ENCODE measurements at regions not wholly inside any gene's neighbourhood (a gene's known extent, or its start where the extent isn't known, plus 50 kb on each side); places are given as distances from the start of the nearest gene placed in this dataset.

DNA sequence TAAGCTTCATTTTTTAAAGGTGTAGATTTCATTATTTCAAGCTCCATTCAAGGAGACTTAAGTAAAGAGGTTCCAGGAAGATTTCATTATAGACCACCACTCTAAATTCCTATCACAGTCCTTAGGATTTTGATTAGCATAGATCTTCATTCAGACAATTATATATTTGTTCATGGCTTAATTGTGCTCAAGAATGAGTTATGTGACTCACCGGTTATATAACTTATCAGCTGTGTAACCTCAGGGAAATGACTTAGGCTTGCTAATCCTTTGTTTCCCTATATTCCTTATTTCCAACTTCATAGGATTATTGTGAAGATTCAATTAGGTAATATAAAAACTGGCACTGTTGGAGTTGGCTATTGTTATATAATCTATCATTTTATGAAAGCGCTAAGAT, 632.8 kb upstream of the SPRY2 start:
- H3K4me3 ChIP-seq (ENCODE audit: low read depth, low read length): no peak overlapping the region
- DNase-seq (ENCODE audit: low read depth): no peak
- TF ChIP-seq, protein P1, sequence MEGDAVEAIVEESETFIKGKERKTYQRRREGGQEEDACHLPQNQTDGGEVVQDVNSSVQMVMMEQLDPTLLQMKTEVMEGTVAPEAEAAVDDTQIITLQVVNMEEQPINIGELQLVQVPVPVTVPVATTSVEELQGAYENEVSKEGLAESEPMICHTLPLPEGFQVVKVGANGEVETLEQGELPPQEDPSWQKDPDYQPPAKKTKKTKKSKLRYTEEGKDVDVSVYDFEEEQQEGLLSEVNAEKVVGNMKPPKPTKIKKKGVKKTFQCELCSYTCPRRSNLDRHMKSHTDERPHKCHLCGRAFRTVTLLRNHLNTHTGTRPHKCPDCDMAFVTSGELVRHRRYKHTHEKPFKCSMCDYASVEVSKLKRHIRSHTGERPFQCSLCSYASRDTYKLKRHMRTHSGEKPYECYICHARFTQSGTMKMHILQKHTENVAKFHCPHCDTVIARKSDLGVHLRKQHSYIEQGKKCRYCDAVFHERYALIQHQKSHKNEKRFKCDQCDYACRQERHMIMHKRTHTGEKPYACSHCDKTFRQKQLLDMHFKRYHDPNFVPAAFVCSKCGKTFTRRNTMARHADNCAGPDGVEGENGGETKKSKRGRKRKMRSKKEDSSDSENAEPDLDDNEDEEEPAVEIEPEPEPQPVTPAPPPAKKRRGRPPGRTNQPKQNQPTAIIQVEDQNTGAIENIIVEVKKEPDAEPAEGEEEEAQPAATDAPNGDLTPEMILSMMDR (IDR thresholded peaks at IDR 0.05; ENCODE audit: low read depth, low read length): no peak
- no peak for TF ChIP-seq MYC (IDR thresholded peaks at IDR 0.05; ENCODE audit: low read depth, low read length)
- TF ChIP-seq POLR2A (IDR thresholded peaks at IDR 0.05; ENCODE audit: extremely low read depth, insufficient read length): no peak

DNA sequence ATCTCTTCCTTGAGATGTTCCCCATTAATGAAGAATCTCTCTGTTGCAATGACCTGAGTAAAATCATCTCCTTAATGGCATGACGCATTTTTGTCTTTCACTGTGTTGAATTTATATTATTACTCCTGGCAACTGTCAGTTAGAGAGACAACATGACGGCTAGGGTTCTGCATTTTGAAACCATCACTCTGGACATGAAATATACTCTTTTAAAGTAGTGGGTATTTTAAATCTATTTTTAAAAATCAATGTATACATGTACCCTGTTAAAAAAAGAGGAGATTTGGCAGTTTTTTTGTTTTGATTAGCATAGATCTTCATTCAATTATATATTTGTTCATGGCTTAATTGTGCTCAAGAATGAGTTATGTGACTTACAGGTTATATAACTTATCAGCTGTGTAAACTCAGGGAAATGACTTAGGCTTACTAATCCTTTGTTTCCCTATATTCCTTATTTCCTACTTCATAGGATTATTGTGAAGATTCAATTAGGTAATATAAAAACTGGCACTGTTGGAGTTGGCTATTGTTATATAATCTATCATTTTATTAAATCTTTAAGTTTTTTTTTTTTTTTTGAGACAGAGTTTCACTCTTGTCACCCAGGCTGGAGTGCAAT, 632.0 kb upstream of the SPRY2 start:
- H3K4me3 ChIP-seq (ENCODE audit: low read depth, low read length): no peak overlapping the region
- TF ChIP-seq MYC (IDR thresholded peaks at IDR 0.05; ENCODE audit: low read depth, low read length) (no peak), POLR2A (IDR thresholded peaks at IDR 0.05; ENCODE audit: extremely low read depth, insufficient read length) (no peak)
- TF ChIP-seq, protein P1 (IDR thresholded peaks at IDR 0.05; ENCODE audit: low read depth, low read length): no peak
- TF ChIP-seq, protein P2, sequence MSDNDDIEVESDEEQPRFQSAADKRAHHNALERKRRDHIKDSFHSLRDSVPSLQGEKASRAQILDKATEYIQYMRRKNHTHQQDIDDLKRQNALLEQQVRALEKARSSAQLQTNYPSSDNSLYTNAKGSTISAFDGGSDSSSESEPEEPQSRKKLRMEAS (IDR thresholded peaks at IDR 0.05; ENCODE audit: low read depth, low read length): no peak
- DNase-seq (ENCODE audit: low read depth): no peak

DNA sequence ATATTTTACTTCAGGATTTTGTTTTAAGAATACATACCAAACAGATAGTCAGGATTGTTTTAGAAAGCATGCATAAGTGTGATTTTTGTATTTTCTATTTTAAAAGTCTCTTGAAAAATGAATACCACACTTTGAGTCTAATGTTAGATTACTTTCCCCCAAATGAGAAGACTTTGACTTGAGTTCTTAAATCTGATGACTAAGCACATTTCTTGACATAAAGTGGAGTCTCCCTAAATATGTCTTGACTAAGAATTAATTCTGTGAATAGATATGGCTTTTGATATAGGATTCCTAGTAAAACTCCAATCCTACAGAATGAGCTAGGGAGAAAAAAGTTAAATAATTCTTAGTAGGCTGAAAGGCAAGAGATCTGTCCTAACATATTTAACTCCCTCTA, 624.2 kb upstream of the SPRY2 start:
- H3K4me3 ChIP-seq (ENCODE audit: low read depth, low read length): no peak overlapping the region
- TF ChIP-seq, protein P1 (IDR thresholded peaks at IDR 0.05; ENCODE audit: low read depth, low read length): no peak
- TF ChIP-seq MYC (IDR thresholded peaks at IDR 0.05; ENCODE audit: low read depth, low read length) (no peak), POLR2A (IDR thresholded peaks at IDR 0.05; ENCODE audit: extremely low read depth, insufficient read length) (no peak)
- TF ChIP-seq, protein P2 (IDR thresholded peaks at IDR 0.05; ENCODE audit: low read depth, low read length): no peak
- DNase-seq (ENCODE audit: low read depth): no peak

DNA sequence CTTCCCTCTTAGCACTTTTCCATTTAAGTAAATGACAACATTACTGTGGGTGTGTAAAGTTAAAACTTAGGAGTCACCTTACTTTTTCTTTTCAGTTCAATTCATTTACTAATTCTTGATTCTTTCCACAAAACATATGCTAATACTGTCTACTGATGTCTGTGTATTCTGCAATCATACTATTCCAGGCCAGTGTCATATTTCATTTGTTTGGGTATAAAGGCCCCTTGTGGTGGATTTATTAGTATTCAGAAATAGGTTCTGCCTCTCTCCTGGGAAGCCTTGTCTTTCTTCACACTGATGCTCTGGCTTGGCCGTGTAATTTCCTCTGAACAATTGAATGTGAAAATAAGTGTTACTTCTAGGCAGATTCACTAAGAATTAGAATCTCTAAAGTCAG, 621.9 kb upstream of the SPRY2 start:
- no peak overlapping the region for H3K4me3 ChIP-seq (ENCODE audit: low read depth, low read length)
- TF ChIP-seq, protein P1 (IDR thresholded peaks at IDR 0.05; ENCODE audit: low read depth, low read length): no peak
- no peak for TF ChIP-seq POLR2A (IDR thresholded peaks at IDR 0.05; ENCODE audit: extremely low read depth, insufficient read length)
- TF ChIP-seq MYC (IDR thresholded peaks at IDR 0.05; ENCODE audit: low read depth, low read length): no peak
- TF ChIP-seq, protein P2 (IDR thresholded peaks at IDR 0.05; ENCODE audit: low read depth, low read length): no peak
- no peak for DNase-seq (ENCODE audit: low read depth)

DNA sequence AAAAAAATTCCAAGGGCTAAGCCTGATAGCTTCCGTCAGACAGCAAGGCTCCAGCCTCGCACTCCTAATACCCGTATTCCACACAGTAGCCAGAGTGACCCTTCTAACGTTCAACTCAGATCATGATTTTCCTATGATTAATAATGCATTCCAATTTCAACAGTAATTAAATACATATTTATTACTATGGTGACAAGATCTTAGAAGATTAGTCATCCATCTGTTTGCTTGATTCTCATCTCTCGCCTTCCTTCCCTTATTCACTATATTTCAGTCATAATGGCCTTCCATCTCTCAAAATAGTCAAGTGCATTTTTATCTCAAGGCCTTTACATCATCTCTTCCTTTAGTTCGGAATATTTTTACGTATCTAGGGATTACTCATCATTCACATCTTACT, 621.2 kb upstream of the SPRY2 start:
- no peak for DNase-seq (ENCODE audit: low read depth)
- TF ChIP-seq, protein P2 (IDR thresholded peaks at IDR 0.05; ENCODE audit: low read depth, low read length): no peak
- TF ChIP-seq POLR2A (IDR thresholded peaks at IDR 0.05; ENCODE audit: extremely low read depth, insufficient read length): no peak
- no peak for TF ChIP-seq MYC (IDR thresholded peaks at IDR 0.05; ENCODE audit: low read depth, low read length)
- TF ChIP-seq, protein P1 (IDR thresholded peaks at IDR 0.05; ENCODE audit: low read depth, low read length): no peak
- no peak overlapping the region for H3K4me3 ChIP-seq (ENCODE audit: low read depth, low read length)
